ENCODE measurements at regions not wholly inside any gene's neighbourhood (a gene's known extent, or its start where the extent isn't known, plus 50 kb on each side); places are given as distances from the start of the nearest gene placed in this dataset.

DNA sequence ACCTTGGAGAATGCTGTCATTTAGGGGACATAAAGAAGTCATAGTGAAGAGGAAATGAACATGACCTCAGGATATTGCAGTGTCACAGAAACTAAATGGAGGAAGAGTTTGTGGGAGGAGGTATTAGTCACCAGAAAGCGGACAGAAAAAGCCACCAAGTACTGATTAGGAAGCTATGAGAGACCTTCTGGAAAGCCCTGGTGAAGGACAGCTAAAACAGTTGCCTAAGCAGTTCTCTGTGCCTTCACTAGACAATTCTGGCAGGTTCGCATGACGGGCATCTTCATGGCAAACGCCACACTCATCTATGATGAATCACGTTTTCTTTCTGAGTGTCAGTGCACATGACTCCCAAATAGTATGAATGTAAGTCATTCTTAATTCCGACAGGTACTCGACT, 325.8 kb downstream of the C11orf87 start:
- Histone ChIP-seq H3K4me3 (peak overlapping the region in 2 of 10 experiments; percentile 30 to 45; a peak in 2 of 20 replicates), H3K27me3 (no peaks in the 10 kb centered on the region), H3K27ac (peak overlapping the region in 9 of 11 experiments; percentile 5 to 76 (median 59); a peak in 15 of 22 replicates), H4K20me1 (no peaks in the 10 kb centered on the region), H3K4me2 (peak overlapping the region; percentile 15 to 95 (median 79); a peak in 20 of 22 replicates), H3K36me3 (no peaks in the 10 kb centered on the region), H3K9ac (peak overlapping the region in 4 of 11 experiments; percentile 32 to 57 (median 44); a peak in 5 of 22 replicates), H3K4me1 (peaks cover 14 to 91% (median 67%) of the 10 kb centered on the region in 10 experiments; a peak in 19 of 20 replicates), H3K9me3 (replicated peaks in 1 of 11) (peaks cover 0 to 7% (median 0%) of the 10 kb centered on the region in 11 experiments; a peak in 1 of 22 replicates)
- TF ChIP-seq Cebpa-rat (IDR thresholded peaks at IDR 0.05), result peak in 1 of 11 experiments; percentile 15; a peak in 1 of 22 replicates

DNA sequence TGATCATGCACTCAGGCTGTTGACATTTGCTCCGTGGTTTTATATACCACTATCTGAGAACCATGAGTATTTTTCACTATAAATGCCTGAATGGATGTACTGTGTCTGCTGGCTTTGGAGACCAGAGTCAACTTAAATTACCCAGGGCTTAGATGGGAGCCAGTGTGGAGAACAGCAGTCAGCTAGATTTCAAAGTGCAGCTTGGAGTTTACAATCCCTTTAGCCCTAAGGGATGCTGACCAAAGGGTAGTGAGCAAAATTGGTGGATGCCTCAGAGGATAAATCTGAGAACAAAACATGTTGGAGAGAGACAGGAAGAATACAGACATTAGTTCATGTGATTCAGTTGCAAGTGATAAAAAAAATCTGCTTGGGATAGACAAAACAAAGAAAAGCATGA, 327.5 kb downstream of the C11orf87 start:
- no peaks in the 10 kb centered on the region for H3K36me3 ChIP-seq
- peak overlapping the region in 8 of 11 experiments; percentile 1 to 95 (median 86); a peak in 12 of 22 replicates for H3K4me2 ChIP-seq
- peaks cover 0 to 7% (median 0%) of the 10 kb centered on the region in 11 experiments; a peak in 1 of 22 replicates for H3K9me3 ChIP-seq (replicated peaks in 1 of 11)
- peaks cover 14 to 92% (median 67%) of the 10 kb centered on the region in 10 experiments; a peak in 19 of 20 replicates for H3K4me1 ChIP-seq
- no peak for TF ChIP-seq Cebpa-rat (IDR thresholded peaks at IDR 0.05)
- no peaks in the 10 kb centered on the region for H4K20me1 ChIP-seq
- no peak overlapping the region for H3K9ac ChIP-seq
- peak overlapping the region in 2 of 11 experiments; percentile 15 to 48; a peak in 4 of 22 replicates for H3K27ac ChIP-seq
- no peaks in the 10 kb centered on the region for H3K27me3 ChIP-seq
- no peak overlapping the region for H3K4me3 ChIP-seq

DNA sequence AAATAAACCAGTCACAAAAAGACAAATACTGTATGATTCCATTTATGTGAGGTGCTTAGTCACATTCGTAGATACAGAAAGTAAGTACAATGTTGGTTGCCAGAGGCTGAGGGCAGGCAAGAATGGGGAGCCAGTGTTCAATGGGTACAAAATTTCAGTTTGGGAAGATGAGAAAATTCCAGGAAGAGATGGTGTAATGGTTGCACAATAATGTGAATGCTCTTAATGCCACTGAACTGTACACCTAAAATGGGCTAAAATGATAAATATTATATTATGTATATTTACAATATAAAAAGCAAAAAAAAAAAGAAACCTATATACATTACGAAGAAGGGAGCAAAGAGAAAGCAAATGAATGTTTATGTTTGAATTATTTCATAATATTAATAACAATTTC, 329.0 kb downstream of the C11orf87 start:
- no peaks in the 10 kb centered on the region for H3K36me3 ChIP-seq
- 0 out of 22 replicates have a peak, but pooled peaks of 1 of the 11 experiments have one; percentile 7 for TF ChIP-seq Cebpa-rat (IDR thresholded peaks at IDR 0.05)

DNA sequence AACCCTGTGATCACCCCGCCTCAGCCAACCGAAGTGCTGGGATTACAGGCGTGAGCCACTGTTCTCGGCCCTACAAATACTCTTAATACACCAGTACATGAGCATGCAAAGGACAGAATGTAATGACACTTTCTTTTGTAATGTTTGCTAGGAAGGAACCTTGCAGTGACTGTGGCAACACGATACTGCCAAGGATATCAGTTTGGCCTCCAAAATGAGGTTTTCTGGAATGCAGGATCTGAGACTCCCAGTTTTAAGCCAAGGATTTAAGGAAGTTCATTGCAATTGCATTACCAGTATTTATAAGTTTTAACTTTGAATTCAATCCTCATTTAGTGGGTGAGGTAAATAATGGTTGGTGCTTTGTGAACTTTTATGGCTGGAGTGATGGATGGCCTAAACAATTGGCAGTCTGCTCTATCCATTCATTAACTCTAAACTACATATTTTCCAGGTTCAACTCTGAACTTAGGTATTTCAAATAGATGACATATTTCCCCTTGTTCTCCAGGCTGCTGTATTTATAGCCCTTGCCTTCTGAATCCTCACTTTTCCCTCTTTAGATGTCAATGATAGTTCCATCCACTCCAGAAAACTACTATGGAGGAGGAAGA, 330.3 kb downstream of the C11orf87 start:
- TF ChIP-seq Cebpa-rat (IDR thresholded peaks at IDR 0.05), result no peak
- H3K9me3 ChIP-seq (replicated peaks in 1 of 11), result no peaks in the 10 kb centered on the region

More for the DNA sequence above, 329.0 kb downstream of the C11orf87 start:
- Histone ChIP-seq H3K4me1 (peaks cover 14 to 89% (median 65%) of the 10 kb centered on the region in 10 experiments; a peak in 19 of 20 replicates), H4K20me1 (no peaks in the 10 kb centered on the region), H3K27me3 (no peaks in the 10 kb centered on the region), H3K27ac (peak overlapping the region in 6 of 11 experiments; percentile 17 to 62 (median 46); a peak in 8 of 22 replicates), H3K4me3 (no peak overlapping the region), H3K9ac (no peak overlapping the region), H3K4me2 (peak overlapping the region in 8 of 11 experiments; percentile 46 to 95 (median 86); a peak in 16 of 22 replicates), H3K9me3 (replicated peaks in 1 of 11) (no peaks in the 10 kb centered on the region)

DNA sequence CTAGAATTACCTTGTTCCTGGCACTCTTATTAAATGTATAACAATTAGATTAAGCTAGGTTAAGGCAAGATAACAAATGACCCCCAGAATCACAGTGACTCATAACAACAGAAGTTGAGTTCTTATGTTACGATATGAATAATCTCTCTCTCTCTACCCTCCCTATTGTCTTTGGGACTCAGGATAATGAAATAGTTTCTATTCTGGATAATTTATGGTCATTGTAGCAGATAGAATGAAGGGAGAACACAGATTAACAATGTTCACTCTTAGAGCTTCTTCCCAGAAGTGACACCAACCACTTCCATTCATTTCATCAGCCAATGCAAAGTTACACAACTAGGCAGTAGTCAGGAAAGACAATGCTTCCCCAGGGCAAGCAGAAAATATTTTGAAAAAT, 334.5 kb downstream of the C11orf87 start:
- Histone ChIP-seq H3K4me3 (no peak overlapping the region), H4K20me1 (no peaks in the 10 kb centered on the region), H3K36me3 (no peaks in the 10 kb centered on the region), H3K4me2 (peak overlapping the region in 2 of 11 experiments; percentile 11 to 16; a peak in 1 of 22 replicates), H3K27ac (no peak overlapping the region), H3K4me1 (peaks cover 4 to 42% (median 10%) of the 10 kb centered on the region in 10 experiments; a peak in 18 of 20 replicates), H3K27me3 (no peaks in the 10 kb centered on the region), H3K9me3 (replicated peaks in 1 of 11) (peaks cover 0 to 15% (median 0%) of the 10 kb centered on the region in 11 experiments; a peak in 3 of 22 replicates), H3K9ac (no peak overlapping the region)
- TF ChIP-seq Cebpa-rat (IDR thresholded peaks at IDR 0.05), result no peak

More for the DNA sequence above, 330.3 kb downstream of the C11orf87 start:
- H3K4me1 ChIP-seq, result peaks cover 14 to 84% (median 51%) of the 10 kb centered on the region in 10 experiments; a peak in 19 of 20 replicates
- no peak overlapping the region for H3K4me3 ChIP-seq
- H3K27ac ChIP-seq, result peak overlapping the region in 5 of 11 experiments; percentile 27 to 62 (median 48); a peak in 6 of 22 replicates
- peak overlapping the region in 9 of 11 experiments; percentile 51 to 95 (median 79); a peak in 17 of 22 replicates for H3K4me2 ChIP-seq
- H3K9ac ChIP-seq, result no peak overlapping the region; a peak in 1 of 22 replicates
- no peaks in the 10 kb centered on the region for H3K36me3 ChIP-seq
- no peaks in the 10 kb centered on the region for H4K20me1 ChIP-seq
- H3K27me3 ChIP-seq, result no peaks in the 10 kb centered on the region

DNA sequence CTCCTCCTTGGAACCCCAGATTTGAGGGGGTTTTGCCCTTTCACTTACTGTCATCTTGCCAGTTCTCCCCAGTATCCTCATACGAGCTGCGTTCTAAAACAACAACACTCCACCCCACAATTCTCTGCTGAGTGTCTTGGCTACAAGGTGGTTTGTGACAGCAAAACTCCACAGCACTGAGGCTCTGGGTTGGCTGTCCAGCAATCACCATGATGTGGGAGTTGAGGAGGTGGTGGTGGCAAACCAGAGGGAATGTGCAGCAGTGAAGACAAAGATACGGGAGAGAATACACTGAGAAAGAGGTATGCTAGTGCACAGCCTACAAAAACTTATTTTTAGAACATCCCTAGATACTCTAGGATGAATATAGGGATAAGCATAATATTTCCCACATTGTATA, 335.0 kb downstream of the C11orf87 start:
- no peak for TF ChIP-seq Cebpa-rat (IDR thresholded peaks at IDR 0.05)
- Histone ChIP-seq H3K36me3 (no peaks in the 10 kb centered on the region), H3K4me2 (peak overlapping the region in 1 of 11 experiments; percentile 16; a peak in 1 of 22 replicates), H4K20me1 (no peaks in the 10 kb centered on the region), H3K27ac (no peak overlapping the region), H3K27me3 (no peaks in the 10 kb centered on the region), H3K4me3 (no peak overlapping the region), H3K4me1 (peaks cover 0 to 42% (median 6%) of the 10 kb centered on the region in 10 experiments; a peak in 15 of 20 replicates), H3K9me3 (replicated peaks in 1 of 11) (peaks cover 0 to 15% (median 0%) of the 10 kb centered on the region in 11 experiments; a peak in 3 of 22 replicates), H3K9ac (no peak overlapping the region)

DNA sequence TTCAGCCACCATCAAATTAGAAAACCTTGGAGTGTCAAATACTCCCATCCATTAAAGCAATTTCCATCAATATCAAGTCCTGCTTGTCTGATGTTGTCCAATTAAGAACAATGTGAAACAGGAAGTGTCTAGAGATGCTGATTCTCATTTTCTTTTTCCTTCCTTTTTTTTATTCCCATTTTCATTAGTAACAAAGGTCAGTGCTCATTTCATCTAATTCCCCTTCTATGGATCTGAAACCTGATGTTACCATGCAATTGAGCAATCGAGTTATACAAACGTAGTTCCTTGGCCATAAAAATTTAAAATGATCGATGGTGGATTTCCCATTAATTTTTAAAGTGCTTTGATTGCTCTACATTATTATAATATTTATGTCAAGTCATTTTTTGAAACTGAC, 330.6 kb upstream of the ZC3H12C start:
- H3K4me2 ChIP-seq, result peak overlapping the region in 4 of 11 experiments; percentile 15 to 54 (median 54); a peak in 5 of 22 replicates

DNA sequence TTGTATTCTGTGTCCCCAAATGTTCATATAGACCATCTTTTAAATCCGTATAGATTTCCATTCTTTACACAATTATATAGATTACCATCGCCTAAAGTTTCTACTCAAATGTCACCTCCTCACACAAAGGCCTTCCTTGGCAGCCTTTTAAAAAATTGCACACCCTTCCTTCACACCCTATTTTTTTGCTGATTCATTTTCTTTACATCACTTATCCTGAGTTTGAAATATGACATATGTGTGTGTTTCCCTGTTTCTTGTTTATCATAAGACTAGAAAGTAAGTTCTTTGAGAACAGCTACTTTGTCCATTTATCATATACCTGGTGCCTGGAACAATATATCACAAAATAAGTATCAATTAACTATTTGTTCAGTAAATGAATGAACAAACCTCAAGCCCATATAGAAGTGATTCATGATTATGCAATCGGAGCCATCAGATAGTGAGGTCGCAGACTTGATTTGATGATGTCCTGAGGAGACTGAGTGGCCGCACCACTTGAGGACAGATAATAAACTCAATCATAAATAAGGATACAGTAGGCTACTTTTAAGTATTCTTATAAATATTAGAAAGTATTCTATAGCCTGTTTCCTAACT, 327.4 kb upstream of the ZC3H12C start:
- Histone ChIP-seq H3K9ac (no peak overlapping the region), H3K4me1 (peaks cover 0 to 48% (median 0%) of the 10 kb centered on the region in 10 experiments; a peak in 6 of 20 replicates), H3K9me3 (replicated peaks in 1 of 11) (peaks cover 0 to 6% (median 0%) of the 10 kb centered on the region in 11 experiments; a peak in 3 of 22 replicates), H3K4me3 (no peak overlapping the region), H3K27me3 (no peaks in the 10 kb centered on the region), H3K36me3 (no peaks in the 10 kb centered on the region), H3K27ac (no peak overlapping the region), H4K20me1 (no peaks in the 10 kb centered on the region), H3K4me2 (peak overlapping the region in 1 of 11 experiments; percentile 25; a peak in 1 of 22 replicates)
- no peak for TF ChIP-seq Cebpa-rat (IDR thresholded peaks at IDR 0.05)

More for the DNA sequence above, 330.6 kb upstream of the ZC3H12C start:
- no peak overlapping the region for H3K9ac ChIP-seq
- no peaks in the 10 kb centered on the region for H3K27me3 ChIP-seq
- no peaks in the 10 kb centered on the region for H4K20me1 ChIP-seq
- no peak overlapping the region for H3K4me3 ChIP-seq
- H3K9me3 ChIP-seq (replicated peaks in 1 of 11), result peaks cover 0 to 15% (median 0%) of the 10 kb centered on the region in 11 experiments; a peak in 3 of 22 replicates
- H3K27ac ChIP-seq, result no peak overlapping the region
- peaks cover 0 to 48% (median 0%) of the 10 kb centered on the region in 10 experiments; a peak in 6 of 20 replicates for H3K4me1 ChIP-seq
- H3K36me3 ChIP-seq, result no peaks in the 10 kb centered on the region
- no peak for TF ChIP-seq Cebpa-rat (IDR thresholded peaks at IDR 0.05)

DNA sequence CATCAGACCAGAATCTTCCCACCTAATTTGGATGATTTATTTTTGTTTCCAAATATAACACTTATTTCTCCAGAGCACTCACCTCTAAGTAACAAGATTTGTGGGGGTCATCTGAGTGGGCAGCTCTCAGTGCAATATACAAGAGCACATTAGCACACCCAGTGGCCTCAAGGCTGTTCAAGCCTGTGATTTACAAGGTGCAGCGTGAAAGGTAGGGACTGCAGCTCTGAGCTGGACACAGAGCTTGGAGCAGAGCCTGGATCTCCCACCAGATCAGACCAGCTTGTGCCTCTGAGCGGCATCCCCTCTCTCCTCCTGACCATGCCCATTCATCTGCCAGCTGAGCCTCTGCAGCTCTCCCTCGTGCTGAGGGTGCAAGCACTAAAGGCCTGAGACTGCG, 323.3 kb upstream of the ZC3H12C start:
- Histone ChIP-seq H4K20me1 (no peaks in the 10 kb centered on the region), H3K36me3 (no peaks in the 10 kb centered on the region), H3K27me3 (no peaks in the 10 kb centered on the region), H3K27ac (no peak overlapping the region), H3K4me1 (peaks cover 0 to 14% (median 6%) of the 10 kb centered on the region in 10 experiments; a peak in 9 of 20 replicates), H3K9ac (no peak overlapping the region), H3K9me3 (replicated peaks in 1 of 11) (no peaks in the 10 kb centered on the region), H3K4me2 (no peak overlapping the region), H3K4me3 (no peak overlapping the region)
- TF ChIP-seq Cebpa-rat (IDR thresholded peaks at IDR 0.05), result no peak
